OCI-M1 (cell line): ENCODE measurements at regions not wholly inside any gene's neighbourhood (a gene's known extent, or its start where the extent isn't known, plus 50 kb on each side); places are given as distances from the start of the nearest gene placed in this dataset.

Source experiments
- DNase-seq: peaks from one replicate; lab custom pipeline; 2025; lab: John Stamatoyannopoulos, UW

GRCh38 chr1:232192781-232193450, 437.0 kb downstream of the SIPA1L2 start:
- DNase-seq = no peak

GRCh38 chr1:232191560-232191959, 438.4 kb downstream of the SIPA1L2 start:
- no peak for DNase-seq

GRCh38 chr1:232188318-232188717, 441.6 kb downstream of the SIPA1L2 start:
- DNase-seq = no peak

- DNase-seq = no peak
Measured at GRCh38 chr1:232186931-232187330, 443.0 kb downstream of the SIPA1L2 start.

- DNase-seq = no peak
Measured at GRCh38 chr1:232184561-232185530, 445.1 kb downstream of the SIPA1L2 start.

- no peak for DNase-seq
Measured at GRCh38 chr1:232183802-232184201, 446.1 kb downstream of the SIPA1L2 start.

GRCh38 chr1:232183266-232183800, 446.6 kb downstream of the SIPA1L2 start:
- no peak for DNase-seq

GRCh38 chr1:232182236-232182635, 447.7 kb downstream of the SIPA1L2 start:
- DNase-seq = no peak

GRCh38 chr1:232180779-232181136, 449.2 kb downstream of the SIPA1L2 start:
- no peak for DNase-seq

GRCh38 chr1:232179896-232180778, 449.8 kb downstream of the SIPA1L2 start:
- no peak for DNase-seq

GRCh38 chr1:232178191-232178590, 451.7 kb downstream of the SIPA1L2 start:
- no peak for DNase-seq

GRCh38 chr1:232177438-232177837, 452.5 kb downstream of the SIPA1L2 start:
- DNase-seq = no peak

GRCh38 chr1:232176222-232176621, 453.7 kb downstream of the SIPA1L2 start:
- DNase-seq = no peak

- DNase-seq = no peak
Measured at GRCh38 chr1:232174306-232174705, 455.6 kb downstream of the SIPA1L2 start.

GRCh38 chr1:232172563-232172962, 457.4 kb downstream of the SIPA1L2 start:
- DNase-seq = no peak

- no peak for DNase-seq
Measured at GRCh38 chr1:232170909-232171308, 459.0 kb downstream of the SIPA1L2 start.

- no peak for DNase-seq
Measured at GRCh38 chr1:232169436-232169835, 460.5 kb downstream of the SIPA1L2 start.

- no peak for DNase-seq
Measured at GRCh38 chr1:232168508-232168907, 461.4 kb downstream of the SIPA1L2 start.

- DNase-seq = peak; percentile 4
Measured at GRCh38 chr1:232166942-232167341, 463.0 kb downstream of the SIPA1L2 start.

- DNase-seq = no peak
Measured at GRCh38 chr1:232164078-232164963, 465.6 kb downstream of the SIPA1L2 start.

GRCh38 chr1:232163533-232163932, 466.4 kb downstream of the SIPA1L2 start:
- no peak for DNase-seq
